ENCODE measurements at regions not wholly inside any gene's neighbourhood (a gene's known extent, or its start where the extent isn't known, plus 50 kb on each side); places are given as distances from the start of the nearest gene placed in this dataset.
"Not testable (repeated sequence)": the region's sequence is repeated elsewhere in the genome, so short reads cannot be mapped to it uniquely, and the experiment has no call there.

- Histone ChIP-seq H3K9me3 (ENCODE audit: low read length) (no peaks in the 10 kb centered on the region), H3K27ac (ENCODE audit: low read length) (no peak overlapping the region), H3K27me3 (ENCODE audit: low read length) (no peaks in the 10 kb centered on the region), H3K4me3 (ENCODE audit: low read length) (no peak overlapping the region), H3K9me2 (replicated peaks; ENCODE audit: insufficient read depth, low read length) (no peaks in the 10 kb centered on the region), H4K20me1 (ENCODE audit: insufficient read depth, low read depth, low read length) (no peaks in the 10 kb centered on the region), H3K4me1 (ENCODE audit: low read length) (no peaks in the 10 kb centered on the region), H2AFZ (ENCODE audit: low read length) (no peak overlapping the region), H3K4me2 (ENCODE audit: low read depth, low read length, poor library complexity, severe bottlenecking) (no peak overlapping the region), H3K36me3 (ENCODE audit: insufficient read depth, low read length) (no peaks in the 10 kb centered on the region), H3K79me2 (ENCODE audit: low read length) (no peaks in the 10 kb centered on the region), H3K9ac (ENCODE audit: low read length) (no peak overlapping the region)
- DNase-seq: no peak
Measured at GRCh38 chr1:60664086-60664625, 418.2 kb upstream of the NFIA start.

DNA sequence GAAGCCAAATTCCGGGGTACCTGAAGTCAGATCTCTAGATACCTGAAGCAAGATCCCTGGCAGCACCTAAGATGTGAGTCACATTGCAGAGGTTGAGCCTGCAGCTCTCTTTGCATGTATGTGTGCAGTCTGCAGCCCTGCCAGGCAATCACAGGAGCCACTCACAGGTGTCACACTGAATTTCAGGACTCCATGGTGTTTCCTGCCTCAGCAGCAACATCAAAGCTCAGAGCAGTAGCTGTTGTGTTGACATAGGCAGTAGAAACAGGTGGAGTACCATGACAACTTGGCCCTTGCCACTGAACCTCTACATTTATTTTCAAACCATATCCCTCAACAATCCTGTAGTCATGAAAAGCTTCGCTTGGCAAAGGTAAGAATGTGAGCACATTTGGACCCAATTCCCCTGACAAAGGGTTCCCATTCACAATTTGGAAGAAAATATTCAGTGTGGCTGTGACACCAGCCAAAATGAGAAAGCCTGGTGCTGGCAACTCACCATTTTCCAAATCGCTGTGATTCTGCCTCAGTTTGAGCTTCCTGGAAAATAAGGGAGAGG is 419.8 kb upstream of the NFIA start:
- Histone ChIP-seq H3K27ac (ENCODE audit: low read length) (no peak overlapping the region), H3K4me2 (ENCODE audit: low read depth, low read length, poor library complexity, severe bottlenecking) (no peak overlapping the region), H3K4me3 (ENCODE audit: low read length) (no peak overlapping the region), H3K36me3 (ENCODE audit: insufficient read depth, low read length) (no peaks in the 10 kb centered on the region), H3K27me3 (ENCODE audit: low read length) (no peaks in the 10 kb centered on the region), H3K79me2 (ENCODE audit: low read length) (no peaks in the 10 kb centered on the region), H3K9ac (ENCODE audit: low read length) (no peak overlapping the region), H3K9me3 (ENCODE audit: low read length) (no peaks in the 10 kb centered on the region), H4K20me1 (ENCODE audit: insufficient read depth, low read depth, low read length) (no peaks in the 10 kb centered on the region), H3K4me1 (ENCODE audit: low read length) (no peaks in the 10 kb centered on the region), H2AFZ (ENCODE audit: low read length) (no peak overlapping the region), H3K9me2 (replicated peaks; ENCODE audit: insufficient read depth, low read length) (no peaks in the 10 kb centered on the region)
- peak; percentile 14 for DNase-seq

GRCh38 chr1:60657926-60658325 is 424.4 kb upstream of the NFIA start:
- Histone ChIP-seq H3K4me2 (ENCODE audit: low read depth, low read length, poor library complexity, severe bottlenecking) (no peak overlapping the region), H3K9me3 (ENCODE audit: low read length) (no peaks in the 10 kb centered on the region), H3K27me3 (ENCODE audit: low read length) (no peaks in the 10 kb centered on the region), H3K36me3 (ENCODE audit: insufficient read depth, low read length) (no peaks in the 10 kb centered on the region), H3K9ac (ENCODE audit: low read length) (no peak overlapping the region), H3K4me1 (ENCODE audit: low read length) (no peaks in the 10 kb centered on the region), H3K9me2 (replicated peaks; ENCODE audit: insufficient read depth, low read length) (no peaks in the 10 kb centered on the region), H3K4me3 (ENCODE audit: low read length) (no peak overlapping the region), H4K20me1 (ENCODE audit: insufficient read depth, low read depth, low read length) (no peaks in the 10 kb centered on the region), H2AFZ (ENCODE audit: low read length) (no peak overlapping the region), H3K79me2 (ENCODE audit: low read length) (no peaks in the 10 kb centered on the region), H3K27ac (ENCODE audit: low read length) (no peak overlapping the region)
- DNase-seq: no peak

GRCh38 chr1:60655679-60656355 is 426.5 kb upstream of the NFIA start:
- Histone ChIP-seq H3K27me3 (ENCODE audit: low read length) (no peaks in the 10 kb centered on the region), H3K9me3 (ENCODE audit: low read length) (no peaks in the 10 kb centered on the region), H4K20me1 (ENCODE audit: insufficient read depth, low read depth, low read length) (no peaks in the 10 kb centered on the region), H3K9ac (ENCODE audit: low read length) (no peak overlapping the region), H3K79me2 (ENCODE audit: low read length) (no peaks in the 10 kb centered on the region), H3K4me3 (ENCODE audit: low read length) (no peak overlapping the region), H3K9me2 (replicated peaks; ENCODE audit: insufficient read depth, low read length) (no peaks in the 10 kb centered on the region), H3K4me2 (ENCODE audit: low read depth, low read length, poor library complexity, severe bottlenecking) (no peak overlapping the region), H3K27ac (ENCODE audit: low read length) (no peak overlapping the region), H3K36me3 (ENCODE audit: insufficient read depth, low read length) (no peaks in the 10 kb centered on the region), H2AFZ (ENCODE audit: low read length) (no peak overlapping the region), H3K4me1 (ENCODE audit: low read length) (no peaks in the 10 kb centered on the region)
- peak; percentile 7 for DNase-seq

- not testable (repeated sequence) for H3K27ac ChIP-seq (ENCODE audit: low read length); H3K4me2 ChIP-seq (ENCODE audit: low read depth, low read length, poor library complexity, severe bottlenecking); H3K9me3 ChIP-seq (ENCODE audit: low read length); H3K9me2 ChIP-seq (replicated peaks; ENCODE audit: insufficient read depth, low read length); DNase-seq; H3K27me3 ChIP-seq (ENCODE audit: low read length); H3K9ac ChIP-seq (ENCODE audit: low read length); H3K4me1 ChIP-seq (ENCODE audit: low read length); H4K20me1 ChIP-seq (ENCODE audit: insufficient read depth, low read depth, low read length); H3K4me3 ChIP-seq (ENCODE audit: low read length); H3K36me3 ChIP-seq (ENCODE audit: insufficient read depth, low read length); H3K79me2 ChIP-seq (ENCODE audit: low read length); H2AFZ ChIP-seq (ENCODE audit: low read length)
Measured at GRCh38 chr1:60640033-60640551, 442.3 kb upstream of the NFIA start.

GRCh38 chr1:60639287-60639686 is 443.1 kb upstream of the NFIA start:
- Histone ChIP-seq H3K4me1 (ENCODE audit: low read length) (no peaks in the 10 kb centered on the region), H3K9me2 (replicated peaks; ENCODE audit: insufficient read depth, low read length) (no peaks in the 10 kb centered on the region), H3K36me3 (ENCODE audit: insufficient read depth, low read length) (no peaks in the 10 kb centered on the region), H3K4me2 (ENCODE audit: low read depth, low read length, poor library complexity, severe bottlenecking) (no peak overlapping the region), H3K27me3 (ENCODE audit: low read length) (no peaks in the 10 kb centered on the region), H4K20me1 (ENCODE audit: insufficient read depth, low read depth, low read length) (no peaks in the 10 kb centered on the region), H3K4me3 (ENCODE audit: low read length) (no peak overlapping the region), H2AFZ (ENCODE audit: low read length) (no peak overlapping the region), H3K27ac (ENCODE audit: low read length) (no peak overlapping the region), H3K9me3 (ENCODE audit: low read length) (no peaks in the 10 kb centered on the region), H3K79me2 (ENCODE audit: low read length) (no peaks in the 10 kb centered on the region), H3K9ac (ENCODE audit: low read length) (no peak overlapping the region)
- DNase-seq: no peak

- no peaks in the 10 kb centered on the region for H4K20me1 ChIP-seq (ENCODE audit: insufficient read depth, low read depth, low read length)
- no peak for DNase-seq
- H2AFZ ChIP-seq (ENCODE audit: low read length): no peak overlapping the region
- no peaks in the 10 kb centered on the region for H3K4me1 ChIP-seq (ENCODE audit: low read length)
- no peaks in the 10 kb centered on the region for H3K27me3 ChIP-seq (ENCODE audit: low read length)
- H3K4me2 ChIP-seq (ENCODE audit: low read depth, low read length, poor library complexity, severe bottlenecking): no peak overlapping the region
- no peaks in the 10 kb centered on the region for H3K36me3 ChIP-seq (ENCODE audit: insufficient read depth, low read length)
- no peaks in the 10 kb centered on the region for H3K9me2 ChIP-seq (replicated peaks; ENCODE audit: insufficient read depth, low read length)
- no peak overlapping the region for H3K27ac ChIP-seq (ENCODE audit: low read length)
- H3K9me3 ChIP-seq (ENCODE audit: low read length): no peaks in the 10 kb centered on the region
- H3K79me2 ChIP-seq (ENCODE audit: low read length): no peaks in the 10 kb centered on the region
- no peak overlapping the region for H3K9ac ChIP-seq (ENCODE audit: low read length)
- H3K4me3 ChIP-seq (ENCODE audit: low read length): no peak overlapping the region
Measured at GRCh38 chr1:60637651-60638050, 444.7 kb upstream of the NFIA start.

DNA sequence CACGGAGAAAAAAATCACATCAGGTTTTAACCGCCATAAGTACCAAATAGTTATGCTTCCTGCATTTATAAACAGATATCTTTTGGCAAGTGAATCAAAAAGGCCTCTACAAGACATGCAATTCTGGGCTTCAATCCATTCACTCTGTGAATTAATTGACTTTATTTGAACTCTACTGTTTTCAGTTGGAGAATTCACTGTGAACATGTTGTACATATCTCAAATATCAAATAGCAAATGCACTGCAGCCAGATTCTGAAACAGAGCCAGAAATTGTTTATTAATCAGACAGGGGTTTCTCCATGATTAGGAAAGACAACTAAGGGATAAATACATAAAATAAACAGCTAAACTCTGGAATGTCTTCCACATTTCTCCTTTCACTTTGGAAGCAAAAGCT is 445.4 kb upstream of the NFIA start:
- Histone ChIP-seq H3K4me1 (ENCODE audit: low read length) (no peaks in the 10 kb centered on the region), H3K9me3 (ENCODE audit: low read length) (no peaks in the 10 kb centered on the region), H3K9me2 (replicated peaks; ENCODE audit: insufficient read depth, low read length) (no peaks in the 10 kb centered on the region), H3K36me3 (ENCODE audit: insufficient read depth, low read length) (no peaks in the 10 kb centered on the region), H3K79me2 (ENCODE audit: low read length) (no peaks in the 10 kb centered on the region), H3K9ac (ENCODE audit: low read length) (no peak overlapping the region), H3K4me2 (ENCODE audit: low read depth, low read length, poor library complexity, severe bottlenecking) (no peak overlapping the region), H3K27ac (ENCODE audit: low read length) (no peak overlapping the region), H2AFZ (ENCODE audit: low read length) (no peak overlapping the region), H3K27me3 (ENCODE audit: low read length) (no peaks in the 10 kb centered on the region), H4K20me1 (ENCODE audit: insufficient read depth, low read depth, low read length) (no peaks in the 10 kb centered on the region), H3K4me3 (ENCODE audit: low read length) (no peak overlapping the region)
- DNase-seq: no peak

All from Karpas-422 (cell line).